Mesendoderm (in vitro differentiated cells): ENCODE measurements at regions not wholly inside any gene's neighbourhood (a gene's known extent, or its start where the extent isn't known, plus 50 kb on each side); places are given as distances from the start of the nearest gene placed in this dataset.

Experiments used
- DNase-seq: peaks from one replicate; pipeline ENCODE4 v3.0.0; 2013
- H2AK5ac ChIP-seq: 2 replicates; pipeline ENCODE4 v1.6.1; 2013; ENCODE audit warnings: low read length, inconsistent platforms
- H2BK120ac ChIP-seq: 2 replicates; pipeline ENCODE4 v1.6.1; 2013; ENCODE audit warnings: low read depth, mild to moderate bottlenecking, low read length, moderate library complexity, mixed read lengths
- H2BK15ac ChIP-seq: replicated peaks from 2 replicates; pipeline ENCODE4 v1.6.1; 2013; ENCODE audit warnings: low read depth, mild to moderate bottlenecking, moderate library complexity
- H2BK5ac ChIP-seq: 2 replicates; pipeline ENCODE4 v1.6.1; 2013; ENCODE audit warnings: low read length, inconsistent platforms
- H3K18ac ChIP-seq: 2 replicates; pipeline ENCODE4 v1.6.1; 2013; ENCODE audit warnings: mild to moderate bottlenecking, low read length, mixed read lengths
- H3K23ac ChIP-seq: one replicate; pipeline ENCODE4 v1.6.1; 2013; ENCODE audit warnings: low read length
- H3K27ac ChIP-seq: 2 replicates; pipeline ENCODE4 v1.5.1; 2013; ENCODE audit warnings: low read depth, mild to moderate bottlenecking, inconsistent platforms, low read length, moderate library complexity
- H3K27me3 ChIP-seq: 2 replicates; pipeline ENCODE4 v1.6.1; 2013; ENCODE audit warnings: low read length, control low read depth, mild to moderate bottlenecking, inconsistent platforms; ENCODE audit not compliant: insufficient read depth, poor library complexity
- H3K36me3 ChIP-seq: 2 replicates; pipeline ENCODE4 v1.6.1; 2013; ENCODE audit warnings: low read length, inconsistent platforms; ENCODE audit not compliant: control insufficient read depth, insufficient read depth
- H3K4ac ChIP-seq: one replicate; pipeline ENCODE4 v1.6.1; 2013; ENCODE audit warnings: low read depth, mild to moderate bottlenecking, low read length, moderate library complexity
- H3K4me1 ChIP-seq: 2 replicates; pipeline ENCODE4 v1.6.1; 2013; ENCODE audit warnings: low read depth, low read length, inconsistent platforms; ENCODE audit not compliant: control insufficient read depth
- H3K4me2 ChIP-seq: 2 replicates; pipeline ENCODE4 v1.6.1; 2013; ENCODE audit warnings: low read length
- H3K4me3 ChIP-seq: 2 replicates; pipeline ENCODE4 v1.5.1; 2013; ENCODE audit warnings: mild to moderate bottlenecking, low read length
- H3K56ac ChIP-seq: one replicate; pipeline ENCODE4 v1.6.1; 2013; ENCODE audit warnings: low read length
- H3K79me1 ChIP-seq: 2 replicates; pipeline ENCODE4 v1.6.1; 2013; ENCODE audit warnings: low read length, inconsistent platforms
- H3K79me2 ChIP-seq: 2 replicates; pipeline ENCODE4 v1.6.1; 2013; ENCODE audit warnings: mild to moderate bottlenecking, low read length; ENCODE audit not compliant: control insufficient read depth, insufficient read depth
- H3K9ac ChIP-seq: 2 replicates; pipeline ENCODE4 v1.6.1; 2013; ENCODE audit warnings: low read length, inconsistent platforms
- H4K5ac ChIP-seq: one replicate; pipeline ENCODE4 v1.6.1; 2013; ENCODE audit warnings: low read length
- H4K8ac ChIP-seq: one replicate; pipeline ENCODE4 v1.6.1; 2013; ENCODE audit warnings: low read depth, mild to moderate bottlenecking, control low read depth, low read length, moderate library complexity
- WGBS: extraction: QIAGEN DNeasy Blood & Tissue Kit; methylation state at CpG from one replicate; pipeline ENCODE4 v1.1.7; 2013; ENCODE audit warnings: low lambda C conversion rate, missing lambda C conversion rate; ENCODE audit not compliant: insufficient coverage; ENCODE audit errors: extremely low coverage; 5-methylcytosine and 5-hydroxymethylcytosine counted together

DNA sequence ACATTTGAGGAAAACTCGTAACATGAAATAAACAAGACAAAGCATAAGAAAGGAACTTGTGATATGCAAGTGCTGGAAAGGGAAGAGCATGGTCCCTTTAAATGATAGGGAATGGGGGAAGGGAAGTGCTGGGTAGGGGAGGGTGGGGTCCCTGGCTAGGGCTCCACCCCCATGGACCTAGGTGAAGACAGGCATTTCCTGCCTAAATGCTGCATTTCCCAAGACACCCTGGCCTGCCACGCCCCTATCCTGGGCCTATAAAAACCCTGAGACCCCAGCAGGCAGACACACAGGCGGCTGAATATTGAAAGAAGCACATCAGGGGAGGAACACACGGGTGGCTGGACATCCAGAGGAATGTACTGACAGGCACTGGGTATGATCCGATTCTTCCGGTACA lies 499.9 kb downstream of the ZEB2 start:
- Histone ChIP-seq H3K4me1 (peaks cover 2% of the 10 kb centered on the region), H3K18ac (no peak overlapping the region), H3K36me3 (no peaks in the 10 kb centered on the region), H3K4me2 (no peak overlapping the region), H3K27ac (no peak overlapping the region), H3K79me1 (no peaks in the 10 kb centered on the region), H3K79me2 (no peaks in the 10 kb centered on the region), H3K9ac (no peak overlapping the region), H3K27me3 (no peaks in the 10 kb centered on the region), H3K4ac (no peak overlapping the region), H4K8ac (no peak overlapping the region), H3K23ac (no peak overlapping the region), H4K5ac (no peak overlapping the region), H2BK120ac (no peak overlapping the region), H3K4me3 (no peak overlapping the region), H3K56ac (no peak overlapping the region), H2BK15ac (no peak overlapping the region), H2BK5ac (no peak overlapping the region), H2AK5ac (no peak overlapping the region)
- DNase-seq = peak; percentile 49
- WGBS = no CpG with 5 or more reads among the region's 6 CpGs

DNA sequence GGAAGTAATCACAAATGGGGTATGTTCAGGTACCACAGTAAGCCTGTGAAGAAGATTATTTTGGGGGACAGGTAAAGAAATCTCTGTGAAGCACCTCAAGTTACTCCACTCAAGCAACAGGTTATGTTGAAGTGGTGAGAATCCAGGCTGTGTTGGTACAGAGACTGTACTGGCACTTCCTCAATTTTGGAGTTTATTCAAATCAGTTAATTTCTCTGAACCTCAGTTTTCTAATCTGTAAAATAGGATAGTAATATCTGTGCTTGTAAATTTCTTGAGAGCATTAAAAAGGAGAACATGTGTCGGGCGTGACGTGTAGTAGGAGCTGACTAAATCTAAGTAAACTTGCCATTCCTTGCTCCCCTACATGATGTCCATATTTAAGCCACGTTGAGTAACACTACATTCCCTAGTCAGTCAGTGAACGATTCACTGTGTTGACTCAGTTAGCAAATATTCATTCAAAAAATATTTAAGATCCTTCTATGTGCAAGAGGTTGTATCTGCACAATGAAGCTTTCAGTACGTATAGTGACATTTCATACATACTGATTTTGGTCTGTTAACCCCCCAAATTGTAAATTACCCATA lies 504.2 kb downstream of the ZEB2 start:
- Histone ChIP-seq H3K4me1 (peaks cover 2% of the 10 kb centered on the region), H3K79me2 (no peaks in the 10 kb centered on the region), H3K9ac (no peak overlapping the region), H4K8ac (no peak overlapping the region), H3K4ac (no peak overlapping the region), H3K56ac (no peak overlapping the region), H2BK120ac (no peak overlapping the region), H2AK5ac (no peak overlapping the region), H4K5ac (no peak overlapping the region), H3K18ac (no peak overlapping the region), H2BK5ac (no peak overlapping the region), H3K27me3 (no peaks in the 10 kb centered on the region), H3K23ac (no peak overlapping the region), H3K27ac (no peak overlapping the region), H3K79me1 (no peaks in the 10 kb centered on the region), H3K36me3 (no peaks in the 10 kb centered on the region), H2BK15ac (no peak overlapping the region), H3K4me2 (no peak overlapping the region), H3K4me3 (no peak overlapping the region)
- WGBS = no CpG with 5 or more reads among the region's 6 CpGs
- DNase-seq = no peak

DNA sequence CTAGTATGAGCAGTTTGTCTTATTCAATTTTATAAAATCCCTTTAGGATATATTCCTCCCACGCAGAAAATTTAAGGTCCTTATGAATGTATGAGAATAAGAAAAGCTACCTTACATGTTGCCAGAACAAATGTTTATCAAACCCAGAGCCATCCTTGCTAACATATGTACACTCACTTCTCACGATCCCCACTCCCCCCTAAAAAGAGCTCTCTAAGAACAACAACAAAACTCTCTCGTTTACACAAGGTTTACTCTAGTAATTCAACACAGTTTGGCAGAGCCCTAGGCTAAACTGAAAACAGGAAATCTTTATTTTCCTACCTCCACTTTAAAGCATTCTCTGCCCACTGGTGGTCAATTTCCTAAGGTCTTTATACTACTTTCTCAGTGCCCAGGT lies 504.9 kb downstream of the ZEB2 start:
- Histone ChIP-seq H3K18ac (no peak overlapping the region), H3K79me2 (no peaks in the 10 kb centered on the region), H3K56ac (no peak overlapping the region), H3K23ac (no peak overlapping the region), H3K27ac (no peak overlapping the region), H4K5ac (no peak overlapping the region), H3K4me3 (no peak overlapping the region), H4K8ac (no peak overlapping the region), H3K9ac (no peak overlapping the region), H3K79me1 (no peaks in the 10 kb centered on the region), H2BK15ac (no peak overlapping the region), H2BK5ac (no peak overlapping the region), H3K36me3 (no peaks in the 10 kb centered on the region), H2BK120ac (no peak overlapping the region), H3K4ac (no peak overlapping the region), H2AK5ac (no peak overlapping the region), H3K4me2 (no peak overlapping the region), H3K4me1 (no peaks in the 10 kb centered on the region), H3K27me3 (no peaks in the 10 kb centered on the region)
- DNase-seq = no peak
- no CpG with 5 or more reads among the region's 3 CpGs for WGBS

DNA sequence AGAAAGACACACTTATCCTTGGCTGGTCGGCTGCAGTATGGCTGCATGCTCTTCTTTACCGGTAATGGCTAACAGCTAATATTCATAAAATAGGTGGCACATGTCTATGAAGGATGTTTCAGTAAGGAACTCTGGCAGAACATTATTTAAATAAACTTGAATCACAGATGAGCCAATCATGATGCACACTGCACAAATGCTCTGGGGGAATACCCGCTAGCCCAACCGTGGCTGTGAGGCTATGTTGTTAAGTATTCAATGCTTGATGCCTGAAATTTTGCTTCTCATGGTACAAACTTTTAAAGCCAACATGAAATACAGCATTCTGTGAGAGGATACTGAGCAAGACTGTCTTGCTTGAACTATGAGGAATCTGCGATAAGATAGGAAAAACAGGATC lies 505.8 kb downstream of the ZEB2 start:
- no peaks in the 10 kb centered on the region for H3K79me2 ChIP-seq
- no peak overlapping the region for H3K4me2 ChIP-seq
- no peak overlapping the region for H4K5ac ChIP-seq
- H4K8ac ChIP-seq = no peak overlapping the region
- H3K4me3 ChIP-seq = no peak overlapping the region
- H2BK120ac ChIP-seq = no peak overlapping the region
- WGBS = no CpG with 5 or more reads among the region's 5 CpGs
- H3K79me1 ChIP-seq = no peaks in the 10 kb centered on the region
- no peak overlapping the region for H2BK15ac ChIP-seq
- no peaks in the 10 kb centered on the region for H3K27me3 ChIP-seq
- no peak overlapping the region for H3K4ac ChIP-seq
- H3K27ac ChIP-seq = no peak overlapping the region
- H2AK5ac ChIP-seq = no peak overlapping the region
- no peak for DNase-seq
- no peak overlapping the region for H2BK5ac ChIP-seq
- no peak overlapping the region for H3K9ac ChIP-seq
- H3K4me1 ChIP-seq = no peaks in the 10 kb centered on the region
- no peak overlapping the region for H3K18ac ChIP-seq
- no peak overlapping the region for H3K23ac ChIP-seq
- no peaks in the 10 kb centered on the region for H3K36me3 ChIP-seq
- H3K56ac ChIP-seq = no peak overlapping the region

DNA sequence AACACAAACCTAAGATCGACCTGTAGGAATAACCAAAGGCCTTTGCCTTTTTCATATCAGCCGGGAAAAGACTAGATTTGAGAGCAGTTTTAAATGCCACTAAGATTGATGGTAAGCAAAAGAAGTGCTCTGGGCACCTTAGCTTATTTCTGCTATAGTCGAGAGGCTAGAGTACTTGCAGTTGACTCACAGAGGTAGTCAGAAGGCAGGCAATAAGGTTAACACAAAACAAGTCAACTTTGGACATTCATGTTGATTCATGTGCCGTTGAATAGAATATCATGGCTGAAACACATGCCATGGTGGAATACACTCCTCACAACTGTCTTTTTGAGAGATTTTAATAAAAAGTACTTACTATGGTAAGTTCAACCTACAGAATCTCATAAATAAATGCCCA lies 507.6 kb downstream of the ZEB2 start:
- H3K9ac ChIP-seq = no peak overlapping the region
- H3K4ac ChIP-seq = no peak overlapping the region
- H2BK5ac ChIP-seq = no peak overlapping the region
- no peaks in the 10 kb centered on the region for H3K27me3 ChIP-seq
- H2BK15ac ChIP-seq = no peak overlapping the region
- H2BK120ac ChIP-seq = no peak overlapping the region
- H3K18ac ChIP-seq = no peak overlapping the region
- no peak overlapping the region for H3K4me3 ChIP-seq
- H3K79me2 ChIP-seq = no peaks in the 10 kb centered on the region
- DNase-seq = no peak
- H3K4me2 ChIP-seq = no peak overlapping the region
- no peaks in the 10 kb centered on the region for H3K4me1 ChIP-seq
- WGBS = no CpG with 5 or more reads among the region's 4 CpGs
- no peak overlapping the region for H4K5ac ChIP-seq
- H3K23ac ChIP-seq = no peak overlapping the region
- H4K8ac ChIP-seq = no peak overlapping the region
- no peak overlapping the region for H3K27ac ChIP-seq
- no peaks in the 10 kb centered on the region for H3K36me3 ChIP-seq
- no peak overlapping the region for H2AK5ac ChIP-seq
- no peak overlapping the region for H3K56ac ChIP-seq
- H3K79me1 ChIP-seq = no peaks in the 10 kb centered on the region

DNA sequence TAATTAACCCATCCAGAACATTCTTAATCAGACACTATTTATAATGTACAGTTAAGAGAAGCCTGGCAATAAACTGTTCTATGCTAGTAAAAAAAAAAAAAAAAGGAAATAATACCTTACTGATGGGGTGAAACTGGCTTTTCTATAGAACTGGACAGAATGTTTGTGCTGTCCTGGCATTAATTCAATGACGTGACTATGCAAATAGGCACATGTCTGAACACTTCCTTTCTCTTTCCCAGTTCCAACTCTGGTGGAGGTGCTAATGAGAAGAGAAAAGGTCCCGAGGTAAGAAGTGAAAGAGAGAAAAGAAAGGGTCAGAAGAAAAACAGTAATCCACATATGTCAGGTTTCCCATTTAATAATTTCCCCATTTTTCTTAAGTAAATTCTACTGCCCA lies 508.4 kb downstream of the ZEB2 start:
- no peak overlapping the region for H3K4me3 ChIP-seq
- no peaks in the 10 kb centered on the region for H3K79me2 ChIP-seq
- no peaks in the 10 kb centered on the region for H3K27me3 ChIP-seq
- H3K56ac ChIP-seq = no peak overlapping the region
- H3K36me3 ChIP-seq = no peaks in the 10 kb centered on the region
- H3K4me2 ChIP-seq = no peak overlapping the region
- no peak overlapping the region for H4K5ac ChIP-seq
- WGBS = no CpG with 5 or more reads among the region's 2 CpGs
- no peaks in the 10 kb centered on the region for H3K4me1 ChIP-seq
- H3K23ac ChIP-seq = no peak overlapping the region
- H3K4ac ChIP-seq = no peak overlapping the region
- no peak for DNase-seq
- H3K9ac ChIP-seq = no peak overlapping the region
- no peak overlapping the region for H3K27ac ChIP-seq
- no peak overlapping the region for H2BK5ac ChIP-seq
- no peak overlapping the region for H4K8ac ChIP-seq
- H2BK15ac ChIP-seq = no peak overlapping the region
- no peak overlapping the region for H3K18ac ChIP-seq
- no peak overlapping the region for H2BK120ac ChIP-seq
- no peaks in the 10 kb centered on the region for H3K79me1 ChIP-seq
- H2AK5ac ChIP-seq = no peak overlapping the region
